GM19455 (cell line): ENCODE measurements at regions not wholly inside any gene's neighbourhood (a gene's known extent, or its start where the extent isn't known, plus 50 kb on each side); places are given as distances from the start of the nearest gene placed in this dataset.

Experiments used
- ATAC-seq: cut with Tn5 transposase; IDR thresholded peaks from one replicate; pipeline ENCODE4 v1.9.1; 2021; ENCODE audit not compliant: unreplicated experiment

GRCh38 chr7:131235489-131236317 lies 92.0 kb upstream of the MKLN1 start:
- ATAC-seq = no peak

- ATAC-seq = no peak
These were observed 91.4 kb upstream of the MKLN1 start for GRCh38 chr7:131236318-131236672.

GRCh38 chr7:131238347-131238931 lies 89.2 kb upstream of the MKLN1 start:
- no peak for ATAC-seq

GRCh38 chr7:131241386-131241785 lies 86.3 kb upstream of the MKLN1 start:
- ATAC-seq = no peak

GRCh38 chr7:131242123-131242650 lies 85.5 kb upstream of the MKLN1 start:
- no peak for ATAC-seq

- ATAC-seq = no peak
These were observed 83.3 kb upstream of the MKLN1 start for GRCh38 chr7:131244259-131244852.

GRCh38 chr7:131249003-131249402 lies 78.7 kb upstream of the MKLN1 start:
- no peak for ATAC-seq

- no peak for ATAC-seq
These were observed 78.2 kb upstream of the MKLN1 start for GRCh38 chr7:131249483-131249882.

- no peak for ATAC-seq
These were observed 77.3 kb upstream of the MKLN1 start for GRCh38 chr7:131250331-131250730.

GRCh38 chr7:131251371-131251770 lies 76.3 kb upstream of the MKLN1 start:
- ATAC-seq = no peak

GRCh38 chr7:131252976-131253375 lies 74.7 kb upstream of the MKLN1 start:
- ATAC-seq = no peak

- ATAC-seq = no peak
These were observed 73.5 kb upstream of the MKLN1 start for GRCh38 chr7:131254211-131254610.

- no peak for ATAC-seq
These were observed 72.4 kb upstream of the MKLN1 start for GRCh38 chr7:131255242-131255641.

- ATAC-seq = no peak
These were observed 66.1 kb upstream of the MKLN1 start for GRCh38 chr7:131261476-131261994.

GRCh38 chr7:131265227-131265626 lies 62.4 kb upstream of the MKLN1 start:
- ATAC-seq = no peak

GRCh38 chr7:131267631-131268030 lies 60.0 kb upstream of the MKLN1 start:
- no peak for ATAC-seq

GRCh38 chr7:131268906-131269305 lies 58.8 kb upstream of the MKLN1 start:
- no peak for ATAC-seq

- no peak for ATAC-seq
These were observed 55.6 kb upstream of the MKLN1 start for GRCh38 chr7:131272086-131272485.

GRCh38 chr7:131274986-131275385 lies 52.7 kb upstream of the MKLN1 start:
- no peak for ATAC-seq

- ATAC-seq = no peak
These were observed 51.5 kb upstream of the MKLN1 start for GRCh38 chr7:131276190-131276589.

GRCh38 chr7:131276748-131277147 lies 50.9 kb upstream of the MKLN1 start:
- no peak for ATAC-seq
